Mesothelial cell of epicardium (in vitro differentiated cells): ENCODE measurements at regions not wholly inside any gene's neighbourhood (a gene's known extent, or its start where the extent isn't known, plus 50 kb on each side); places are given as distances from the start of the nearest gene placed in this dataset.

Source experiments
- DNase-seq, 2 experiments: peaks; one replicate each; pipeline ENCODE4 v3.0.0; 2021; ENCODE audit warnings: low spot score in 2 of 2; ENCODE audit not compliant: unreplicated experiment in 2 of 2
- H3K27ac Mint-ChIP-seq: 2 replicates; pipeline ENCODE4 v1.8.0; 2021; ENCODE audit warnings: mixed read lengths
- H3K27me3 Mint-ChIP-seq: 2 replicates; pipeline ENCODE4 v1.8.0; 2021; ENCODE audit warnings: low read depth, mixed read lengths
- H3K36me3 Mint-ChIP-seq: 2 replicates; pipeline ENCODE4 v1.8.0; 2021; ENCODE audit warnings: mixed read lengths
- H3K4me1 Mint-ChIP-seq: 2 replicates; pipeline ENCODE4 v1.8.0; 2021; ENCODE audit warnings: mixed read lengths
- H3K4me3 Mint-ChIP-seq: 2 replicates; pipeline ENCODE4 v1.8.0; 2021; ENCODE audit warnings: mild to moderate bottlenecking, moderate library complexity, mixed read lengths
- H3K9me3 Mint-ChIP-seq: 2 replicates; pipeline ENCODE4 v1.8.0; 2021; ENCODE audit warnings: mixed read lengths
- TF ChIP-seq, protein P1 (sequence below): fragments of 200-600 bp; sonication (generic); IDR thresholded peaks from one replicate; pipeline ENCODE4 v1.5.0; 2021; ENCODE audit warnings: antibody characterized with exemption; ENCODE audit not compliant: unreplicated experiment

DNA sequence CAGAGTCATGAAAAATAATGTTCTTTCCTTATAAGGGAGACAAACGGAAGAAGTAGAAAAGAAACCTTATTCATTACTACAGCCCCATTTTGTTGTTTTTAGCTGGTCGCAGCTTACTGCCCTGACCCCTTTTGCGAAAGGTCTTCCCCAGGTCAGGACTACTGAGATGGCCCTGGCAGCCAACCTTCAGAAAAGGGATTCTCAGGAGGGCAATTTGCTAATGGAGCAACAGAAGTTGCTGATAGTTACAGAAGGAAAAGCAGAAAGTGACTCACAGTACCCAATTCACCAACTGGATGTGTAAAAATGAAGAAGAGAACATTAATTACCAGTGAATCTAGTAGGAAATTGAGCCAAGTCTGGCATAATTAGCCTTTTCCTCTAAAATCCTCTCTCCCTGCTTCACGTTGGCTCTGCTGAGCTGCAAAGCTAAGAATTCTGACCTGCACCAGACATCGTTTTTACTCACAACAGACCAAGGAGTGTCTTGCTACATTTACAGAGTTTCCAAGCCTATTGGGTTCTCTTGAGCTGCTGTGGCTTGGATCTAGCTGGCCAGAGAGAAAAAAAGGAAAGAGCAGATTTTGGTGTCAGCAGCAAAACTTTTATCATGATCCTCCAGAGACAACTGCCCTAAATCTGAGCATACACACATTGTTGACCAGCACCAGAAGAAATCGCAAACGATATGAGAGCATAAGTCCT is 499.9 kb upstream of the FZD8 start:
- TF ChIP-seq, protein P1, sequence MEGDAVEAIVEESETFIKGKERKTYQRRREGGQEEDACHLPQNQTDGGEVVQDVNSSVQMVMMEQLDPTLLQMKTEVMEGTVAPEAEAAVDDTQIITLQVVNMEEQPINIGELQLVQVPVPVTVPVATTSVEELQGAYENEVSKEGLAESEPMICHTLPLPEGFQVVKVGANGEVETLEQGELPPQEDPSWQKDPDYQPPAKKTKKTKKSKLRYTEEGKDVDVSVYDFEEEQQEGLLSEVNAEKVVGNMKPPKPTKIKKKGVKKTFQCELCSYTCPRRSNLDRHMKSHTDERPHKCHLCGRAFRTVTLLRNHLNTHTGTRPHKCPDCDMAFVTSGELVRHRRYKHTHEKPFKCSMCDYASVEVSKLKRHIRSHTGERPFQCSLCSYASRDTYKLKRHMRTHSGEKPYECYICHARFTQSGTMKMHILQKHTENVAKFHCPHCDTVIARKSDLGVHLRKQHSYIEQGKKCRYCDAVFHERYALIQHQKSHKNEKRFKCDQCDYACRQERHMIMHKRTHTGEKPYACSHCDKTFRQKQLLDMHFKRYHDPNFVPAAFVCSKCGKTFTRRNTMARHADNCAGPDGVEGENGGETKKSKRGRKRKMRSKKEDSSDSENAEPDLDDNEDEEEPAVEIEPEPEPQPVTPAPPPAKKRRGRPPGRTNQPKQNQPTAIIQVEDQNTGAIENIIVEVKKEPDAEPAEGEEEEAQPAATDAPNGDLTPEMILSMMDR, result no peak
- Mint-ChIP-seq H3K4me1 (peaks cover 19% of the 10 kb centered on the region), H3K27ac (no peak overlapping the region), H3K27me3 (no peaks in the 10 kb centered on the region), H3K36me3 (peaks cover 6% of the 10 kb centered on the region), H3K4me3 (no peak overlapping the region), H3K9me3 (peaks cover 36% of the 10 kb centered on the region)
- DNase-seq, result no peak

DNA sequence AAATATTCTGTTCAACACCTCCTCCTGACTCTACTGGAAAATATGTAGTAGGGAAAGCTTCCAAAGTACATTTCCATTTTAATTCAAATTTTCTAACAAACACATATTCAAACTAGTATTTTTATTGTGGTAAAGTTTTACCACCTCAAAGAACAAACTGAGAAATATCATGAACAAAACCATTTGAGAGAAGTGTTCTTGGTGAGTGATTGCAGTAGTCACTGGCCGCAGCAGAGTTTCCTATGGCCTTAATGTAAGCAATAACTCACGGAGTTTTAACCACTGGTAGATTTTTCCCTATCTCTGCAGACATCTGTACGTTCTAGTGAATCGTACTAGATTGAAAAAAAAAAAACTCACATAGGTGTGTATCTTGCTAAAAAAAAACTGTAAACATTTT is 487.0 kb upstream of the FZD8 start:
- H3K4me3 Mint-ChIP-seq, result no peak overlapping the region
- no peaks in the 10 kb centered on the region for H3K36me3 Mint-ChIP-seq
- H3K9me3 Mint-ChIP-seq, result peaks cover 6% of the 10 kb centered on the region
- H3K27me3 Mint-ChIP-seq, result no peaks in the 10 kb centered on the region
- no peak overlapping the region for H3K27ac Mint-ChIP-seq
- TF ChIP-seq, protein P1, result no peak
- no peaks in the 10 kb centered on the region for H3K4me1 Mint-ChIP-seq
- DNase-seq, result no peak

DNA sequence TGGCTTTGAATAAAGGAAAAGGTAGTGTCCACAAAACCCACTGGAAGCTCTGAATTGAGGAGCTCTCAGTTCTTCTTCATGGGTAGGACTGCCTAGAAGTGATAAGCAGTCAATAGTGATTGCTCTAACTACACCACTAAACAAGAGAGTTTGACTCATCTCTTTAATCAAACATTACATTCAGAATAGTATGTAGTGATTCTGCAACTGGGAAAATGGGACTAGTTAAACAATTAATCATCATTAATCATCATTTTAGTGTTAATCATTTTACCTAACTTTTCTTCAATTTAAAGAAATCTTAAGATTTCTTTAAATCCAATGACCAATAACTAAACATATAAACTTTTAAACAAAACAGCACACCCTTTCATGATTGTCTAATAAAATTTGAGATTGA is 484.0 kb upstream of the FZD8 start:
- H3K36me3 Mint-ChIP-seq, result no peaks in the 10 kb centered on the region
- no peaks in the 10 kb centered on the region for H3K27me3 Mint-ChIP-seq
- H3K4me1 Mint-ChIP-seq, result peaks cover 2% of the 10 kb centered on the region
- no peak for DNase-seq
- no peak overlapping the region for H3K27ac Mint-ChIP-seq
- no peak overlapping the region for H3K4me3 Mint-ChIP-seq
- TF ChIP-seq, protein P1, result no peak
- H3K9me3 Mint-ChIP-seq, result peaks cover 15% of the 10 kb centered on the region

DNA sequence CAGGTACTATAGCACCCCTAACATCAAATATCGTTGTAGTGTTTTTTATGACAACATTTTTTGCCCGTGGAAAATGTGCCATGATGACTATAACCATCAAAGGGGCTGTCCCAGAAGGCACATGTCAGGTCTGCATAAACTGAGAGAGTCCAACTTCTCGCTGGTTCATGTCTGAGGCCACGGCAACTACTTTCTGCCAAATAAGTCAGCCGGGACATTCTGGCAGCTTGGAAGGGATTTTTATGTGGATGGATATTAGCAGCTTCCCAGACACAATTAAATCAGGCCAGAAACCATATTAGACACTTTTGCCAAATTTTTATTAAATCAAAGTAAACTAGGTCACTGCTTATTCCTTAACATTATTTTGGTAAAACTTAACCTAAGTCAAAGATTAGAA is 477.4 kb upstream of the FZD8 start:
- no peak for DNase-seq
- H3K36me3 Mint-ChIP-seq, result no peaks in the 10 kb centered on the region
- TF ChIP-seq, protein P1, result no peak
- peaks cover 50% of the 10 kb centered on the region for H3K4me1 Mint-ChIP-seq
- no peak overlapping the region for H3K4me3 Mint-ChIP-seq
- H3K27ac Mint-ChIP-seq, result no peak overlapping the region
- H3K27me3 Mint-ChIP-seq, result no peaks in the 10 kb centered on the region
- H3K9me3 Mint-ChIP-seq, result peaks cover 13% of the 10 kb centered on the region

DNA sequence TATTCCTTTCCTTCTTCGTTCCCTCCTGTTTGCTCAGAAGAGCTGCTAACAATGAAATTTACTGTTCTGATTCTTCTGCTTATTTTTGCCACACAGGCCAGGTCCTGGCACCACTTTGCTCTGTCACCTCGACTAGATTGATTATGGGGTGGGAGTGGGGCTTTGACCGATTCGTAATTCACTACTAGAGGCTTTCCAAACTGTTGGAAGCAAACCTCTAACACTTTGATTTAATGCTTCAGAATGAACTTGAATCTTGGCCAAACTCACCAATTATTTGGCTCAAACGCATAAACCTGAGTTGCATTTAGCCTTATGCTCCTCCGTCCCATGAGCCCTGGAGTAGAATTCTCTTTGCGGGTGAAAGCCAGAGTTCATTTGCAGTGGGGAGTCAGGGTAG is 476.2 kb upstream of the FZD8 start:
- Mint-ChIP-seq H3K9me3 (peaks cover 2% of the 10 kb centered on the region), H3K27me3 (no peaks in the 10 kb centered on the region), H3K4me1 (peaks cover 56% of the 10 kb centered on the region), H3K36me3 (no peaks in the 10 kb centered on the region), H3K27ac (peak overlapping the region; percentile 57), H3K4me3 (no peak overlapping the region)
- TF ChIP-seq, protein P1, result no peak
- DNase-seq, result no peak
